Spleen (tissue), 7 donors: ENCODE measurements at regions not wholly inside any gene's neighbourhood (a gene's known extent, or its start where the extent isn't known, plus 50 kb on each side); places are given as distances from the start of the nearest gene placed in this dataset.

Experiments used
- POLR2AphosphoS5 ChIP-seq, 3 donors: sonication (generic); formaldehyde crosslinking; IDR thresholded peaks; one replicate each; pipeline ENCODE4 v1.5.1; 2017; ENCODE audit warnings: antibody characterized with exemption in 3 of 3
- TF ChIP-seq, protein P1 (sequence below), 11 experiments: fragments of 200-600 bp in 7 of 11; fragments of 450-650 bp in 4 of 11; sonication (generic) in 4 of 11; IDR thresholded peaks in 8 of 11; conservative IDR thresholded peaks in 3 of 11; 1 replicate in 7 of 11; 2 replicates in 4 of 11; pipeline versions ENCODE4 v1.4.0 to v1.8.0; 2016 to 2021; ENCODE audit warnings: antibody characterized with exemption in 11 of 11, inconsistent platforms in 4 of 11, mild to moderate bottlenecking in 1 of 11
- donor health status: DM: no; HTN: no; CAD: no; lungs with moderate emphysema.
- donor health status: DM: no; HTN: no; CAD: no.
- donor health status: DM: no; HTN: no; CAD: no.

DNA sequence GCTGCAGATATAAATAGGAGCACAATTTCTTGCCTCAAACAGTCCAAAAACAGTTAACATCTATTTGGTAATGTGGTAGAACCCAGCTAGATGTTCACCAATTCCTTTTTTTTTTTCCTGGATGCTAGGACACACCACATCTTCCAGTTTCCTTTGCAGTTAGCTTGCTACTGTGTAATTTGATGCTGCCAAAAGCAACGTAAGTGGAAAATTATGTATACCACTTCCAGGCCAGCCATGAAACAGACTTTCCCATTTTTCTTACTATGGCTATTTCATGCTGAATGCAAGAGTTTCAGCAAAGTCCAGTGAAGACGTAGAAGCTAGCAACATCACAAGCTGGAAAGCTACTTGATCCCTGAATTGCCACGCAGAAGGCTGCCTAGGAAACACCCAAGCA is 667.2 kb downstream of the TLE1 start:
- no peak for TF ChIP-seq POLR2AphosphoS5 (IDR thresholded peaks at IDR 0.05)
- TF ChIP-seq, protein P1, sequence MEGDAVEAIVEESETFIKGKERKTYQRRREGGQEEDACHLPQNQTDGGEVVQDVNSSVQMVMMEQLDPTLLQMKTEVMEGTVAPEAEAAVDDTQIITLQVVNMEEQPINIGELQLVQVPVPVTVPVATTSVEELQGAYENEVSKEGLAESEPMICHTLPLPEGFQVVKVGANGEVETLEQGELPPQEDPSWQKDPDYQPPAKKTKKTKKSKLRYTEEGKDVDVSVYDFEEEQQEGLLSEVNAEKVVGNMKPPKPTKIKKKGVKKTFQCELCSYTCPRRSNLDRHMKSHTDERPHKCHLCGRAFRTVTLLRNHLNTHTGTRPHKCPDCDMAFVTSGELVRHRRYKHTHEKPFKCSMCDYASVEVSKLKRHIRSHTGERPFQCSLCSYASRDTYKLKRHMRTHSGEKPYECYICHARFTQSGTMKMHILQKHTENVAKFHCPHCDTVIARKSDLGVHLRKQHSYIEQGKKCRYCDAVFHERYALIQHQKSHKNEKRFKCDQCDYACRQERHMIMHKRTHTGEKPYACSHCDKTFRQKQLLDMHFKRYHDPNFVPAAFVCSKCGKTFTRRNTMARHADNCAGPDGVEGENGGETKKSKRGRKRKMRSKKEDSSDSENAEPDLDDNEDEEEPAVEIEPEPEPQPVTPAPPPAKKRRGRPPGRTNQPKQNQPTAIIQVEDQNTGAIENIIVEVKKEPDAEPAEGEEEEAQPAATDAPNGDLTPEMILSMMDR (IDR thresholded peaks at IDR 0.05 in 8 of 11, conservative IDR thresholded peaks at IDR 0.05 in 3 of 11), result no peak
